ENCODE measurements at regions not wholly inside any gene's neighbourhood (a gene's known extent, or its start where the extent isn't known, plus 50 kb on each side); places are given as distances from the start of the nearest gene placed in this dataset.

- DNase-seq (ENCODE audit: low read depth), result no peak
Observed at GRCh38 chr16:51085271-51085670, 65.8 kb downstream of the SALL1 start.

GRCh38 chr16:51084074-51084928, 66.8 kb downstream of the SALL1 start:
- peak; percentile 53 for DNase-seq (ENCODE audit: low read depth)

DNA sequence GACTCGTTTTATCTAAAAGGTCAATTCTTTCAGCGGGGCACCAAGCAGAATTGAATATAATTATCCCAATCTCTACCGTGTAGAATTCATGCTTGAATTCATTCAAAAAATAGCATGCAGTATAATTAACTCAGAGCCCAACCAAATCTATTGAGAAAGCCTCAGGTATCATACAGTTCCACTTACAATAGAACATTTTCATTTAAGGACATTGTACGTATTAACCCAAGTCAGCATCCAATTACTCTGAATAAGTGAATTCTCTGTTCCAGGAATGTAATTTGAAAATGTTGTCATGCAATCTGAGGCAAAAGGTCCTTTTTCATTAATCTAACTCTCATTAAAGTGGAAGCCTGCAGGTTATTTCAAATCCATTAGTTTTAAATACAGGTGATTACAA, 78.5 kb downstream of the SALL1 start:
- DNase-seq (ENCODE audit: low read depth), result no peak

- DNase-seq (ENCODE audit: low read depth), result no peak
Observed at GRCh38 chr16:51071326-51071725, 79.7 kb downstream of the SALL1 start.

- no peak for DNase-seq (ENCODE audit: low read depth)
Observed at GRCh38 chr16:51067352-51067751, 83.7 kb downstream of the SALL1 start.

DNA sequence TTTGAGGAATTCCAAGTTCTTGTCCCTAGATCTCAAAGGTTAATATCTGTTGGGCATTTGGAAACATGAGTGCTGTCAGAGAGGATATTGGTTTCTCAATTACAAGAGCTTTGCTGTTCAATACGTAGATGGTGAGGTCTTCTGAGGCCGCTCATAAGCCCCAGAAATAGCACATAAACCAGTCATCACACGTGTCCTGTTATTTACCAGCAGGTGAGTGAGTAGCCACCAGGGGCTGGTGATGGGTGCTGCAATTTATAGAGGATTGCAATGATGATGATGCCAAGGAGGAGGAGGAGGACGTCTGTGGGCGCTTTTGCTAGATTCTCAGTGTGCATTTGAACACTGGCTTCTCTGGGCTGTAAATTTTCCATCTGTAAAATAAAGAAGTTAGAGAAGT, 89.0 kb downstream of the SALL1 start:
- no peak for DNase-seq (ENCODE audit: low read depth)

- no peak for DNase-seq (ENCODE audit: low read depth)
Observed at GRCh38 chr16:51061328-51061727, 89.7 kb downstream of the SALL1 start.

DNA sequence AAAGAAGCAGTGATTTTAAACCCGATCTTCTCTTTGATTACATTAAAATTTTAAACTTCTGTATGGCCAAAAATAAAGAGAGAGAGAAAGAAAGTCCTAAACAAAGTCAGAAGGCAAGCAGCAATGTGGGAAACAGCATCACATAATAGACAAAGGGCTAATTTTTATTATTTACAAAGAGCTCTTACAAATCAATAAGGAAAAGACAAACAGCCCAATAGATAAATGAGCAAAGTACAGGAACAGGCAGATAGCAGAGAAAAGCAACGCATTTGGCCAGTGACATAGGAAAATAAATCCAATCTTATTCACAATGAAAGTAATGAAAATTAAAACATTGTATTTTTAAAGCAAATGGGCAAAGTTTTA, 93.1 kb downstream of the SALL1 start:
- DNase-seq (ENCODE audit: low read depth), result no peak

DNA sequence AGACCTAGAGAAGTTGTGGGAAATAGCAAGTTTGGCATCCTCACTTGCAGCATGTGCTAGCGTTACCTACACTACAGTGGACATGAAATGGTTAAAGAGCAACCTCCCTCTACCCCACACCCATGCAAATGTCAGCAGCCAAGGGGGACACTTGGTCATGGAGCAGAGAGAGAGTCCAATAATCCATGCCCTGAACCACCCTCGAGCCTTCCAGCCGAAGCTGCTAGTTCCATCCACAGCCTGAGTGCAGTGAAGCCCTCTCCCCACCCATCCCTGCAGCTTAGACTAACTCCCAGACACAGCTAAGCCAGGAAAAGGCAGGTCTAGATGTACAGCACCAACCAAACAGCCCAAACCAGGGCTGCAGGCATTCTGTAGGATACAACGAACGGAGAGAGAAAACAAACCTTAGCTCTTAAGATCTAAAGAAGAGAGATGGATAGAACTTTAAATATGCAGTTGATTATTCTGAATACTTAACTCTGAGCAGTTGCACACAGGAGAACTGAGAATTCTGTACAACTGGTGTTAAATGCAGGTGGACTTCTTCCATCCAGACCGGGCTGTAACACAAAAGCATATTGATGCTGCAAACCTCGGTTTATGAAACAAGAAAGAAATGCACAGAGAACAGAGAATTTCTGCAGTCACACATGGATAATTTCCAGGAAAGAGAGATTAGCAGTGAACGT, 93.8 kb downstream of the SALL1 start:
- no peak for DNase-seq (ENCODE audit: low read depth)

DNA sequence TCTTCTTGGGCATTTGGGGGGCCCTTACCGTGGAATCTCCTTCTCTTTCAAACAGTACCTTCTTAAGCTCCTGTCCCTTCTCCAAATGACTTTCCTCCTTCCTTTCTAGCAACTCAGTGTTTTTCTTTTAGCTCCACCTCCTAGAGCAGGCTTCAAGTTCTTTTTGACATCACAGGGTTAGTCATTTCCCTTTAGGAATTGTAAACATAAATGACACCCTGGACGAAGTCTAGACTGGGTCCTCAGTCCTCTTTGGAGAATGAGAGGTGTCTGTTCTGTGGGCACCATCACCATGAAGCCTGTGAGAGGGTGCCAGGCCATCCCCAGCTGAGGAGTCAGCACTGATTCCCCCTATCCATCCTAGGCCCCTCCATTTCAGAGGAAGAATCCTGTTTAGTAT, 94.7 kb downstream of the SALL1 start:
- peak; percentile 2 for DNase-seq (ENCODE audit: low read depth)

DNA sequence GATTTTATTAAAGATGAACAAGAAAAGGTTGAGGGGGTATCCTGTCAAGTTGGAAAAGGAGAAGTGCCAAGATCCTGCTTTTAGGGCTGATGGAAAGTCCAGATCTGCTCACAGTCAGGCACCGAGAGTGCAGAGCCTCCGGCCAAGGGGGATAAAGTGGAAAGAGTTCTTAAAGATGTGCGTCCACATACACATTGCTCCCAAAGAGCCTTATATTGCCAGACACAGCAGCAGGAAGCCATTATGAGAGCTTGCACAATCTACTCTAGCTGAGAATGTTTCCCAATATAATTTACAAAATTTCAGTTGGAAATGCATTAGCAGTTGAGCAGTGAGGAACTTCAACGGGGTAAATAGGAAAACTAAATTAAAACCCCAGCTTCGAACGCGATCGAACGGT, 95.6 kb downstream of the SALL1 start:
- DNase-seq (ENCODE audit: low read depth), result no peak

DNA sequence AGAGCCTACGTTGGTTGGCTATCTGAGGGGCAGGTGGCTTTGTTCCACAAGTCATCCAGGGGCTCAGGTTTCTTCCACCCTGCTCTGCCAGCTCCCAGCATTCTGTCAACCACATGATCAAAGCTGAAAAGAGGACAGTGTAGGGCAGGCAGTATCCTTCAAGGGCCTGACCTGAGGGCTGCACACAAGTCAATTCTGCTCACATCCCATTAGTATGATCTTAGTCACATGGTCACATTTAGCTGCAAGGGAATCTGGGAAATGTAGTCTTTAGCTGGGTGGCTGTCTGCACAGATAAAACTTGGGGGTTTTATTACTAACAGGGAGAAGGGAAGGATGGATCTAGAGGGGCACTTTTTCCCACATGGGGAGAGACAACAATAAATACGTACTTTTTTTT, 97.3 kb downstream of the SALL1 start:
- no peak for DNase-seq (ENCODE audit: low read depth)

- DNase-seq (ENCODE audit: low read depth), result no peak
Observed at GRCh38 chr16:51051671-51052070, 99.4 kb downstream of the SALL1 start.

GRCh38 chr16:51050377-51050706, 100.7 kb downstream of the SALL1 start:
- DNase-seq (ENCODE audit: low read depth), result no peak

- DNase-seq (ENCODE audit: low read depth), result no peak
Observed at GRCh38 chr16:51049678-51050376, 101.2 kb downstream of the SALL1 start.

DNA sequence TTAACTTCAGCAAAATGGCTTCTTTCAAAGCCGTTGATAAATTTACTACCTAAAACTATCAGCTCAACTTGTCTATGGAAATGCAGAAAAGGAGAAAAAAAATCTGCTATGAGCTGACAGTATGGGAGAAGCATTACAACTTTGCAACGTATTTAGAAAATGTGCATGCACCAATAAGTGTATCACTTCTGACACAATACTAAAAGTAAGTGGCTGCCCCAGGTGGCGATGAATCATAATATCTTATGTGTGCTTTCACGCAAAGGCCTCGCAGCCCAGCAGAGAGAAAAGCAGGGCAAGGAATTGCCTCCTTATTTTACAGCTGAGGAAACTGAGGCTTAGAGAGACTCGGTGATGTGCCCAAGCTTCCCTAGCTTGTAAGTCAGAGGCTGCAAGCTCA, 101.8 kb downstream of the SALL1 start:
- DNase-seq (ENCODE audit: low read depth), result no peak

DNA sequence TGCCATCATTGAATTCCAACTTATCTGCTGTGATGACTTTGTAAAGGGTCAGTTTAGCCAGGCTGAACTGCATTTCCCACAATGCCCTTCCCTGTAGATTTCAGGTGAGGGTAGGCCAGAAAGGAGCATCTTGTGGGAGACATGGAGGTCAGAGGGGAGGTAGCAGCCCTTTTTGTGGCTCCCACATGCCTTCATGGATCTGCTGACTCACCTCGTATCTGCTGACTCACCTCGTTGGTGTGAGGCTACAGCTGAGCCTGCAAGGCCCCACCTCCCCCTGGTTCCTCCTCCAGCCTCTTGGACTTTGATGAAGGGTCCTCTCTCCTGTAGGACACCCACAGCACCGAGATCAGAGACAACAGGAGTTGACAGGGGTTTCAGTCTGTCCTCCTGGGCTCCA, 102.5 kb downstream of the SALL1 start:
- DNase-seq (ENCODE audit: low read depth), result peak; percentile 11

DNA sequence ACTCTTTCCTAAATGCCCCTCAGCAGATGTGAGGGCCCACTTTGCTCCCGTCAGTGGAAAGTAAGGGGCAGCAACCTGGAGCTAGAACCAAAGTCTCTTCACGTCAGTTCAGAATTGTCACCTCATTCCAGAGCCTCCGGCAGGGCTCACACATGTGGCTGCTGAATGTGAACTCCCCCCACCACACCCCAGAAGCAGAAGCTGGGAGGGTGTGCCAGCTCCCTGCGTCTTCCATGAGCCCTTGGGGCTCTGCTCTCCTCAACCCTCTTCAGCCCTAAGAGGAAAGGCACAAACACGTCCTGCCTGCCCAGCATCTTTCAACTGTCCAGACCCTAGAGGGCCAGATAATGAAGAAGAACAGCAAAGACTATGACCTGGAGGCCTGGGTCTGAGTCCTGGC, 105.3 kb downstream of the SALL1 start:
- DNase-seq (ENCODE audit: low read depth), result no peak

GRCh38 chr16:51045186-51045585, 105.9 kb downstream of the SALL1 start:
- DNase-seq (ENCODE audit: low read depth), result no peak

DNA sequence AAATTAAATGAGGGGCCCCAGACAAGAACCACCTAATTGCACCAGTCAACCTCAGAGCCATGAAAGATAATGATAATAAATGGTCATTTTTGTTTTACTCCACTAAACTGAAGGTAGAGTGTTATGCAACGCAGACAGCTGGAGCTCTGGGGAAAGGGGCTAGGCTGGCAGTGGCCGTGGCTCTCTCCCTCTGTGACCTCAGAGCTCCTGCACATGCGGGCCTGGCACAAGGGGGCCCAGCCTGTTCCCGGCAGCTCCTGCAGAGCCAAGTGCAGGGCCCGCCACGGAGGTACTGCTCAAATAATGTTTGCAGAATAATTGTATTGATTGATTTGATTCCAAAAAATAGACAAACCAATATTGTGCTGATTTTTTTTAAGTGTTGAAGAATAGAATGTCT, 109.5 kb downstream of the SALL1 start:
- DNase-seq (ENCODE audit: low read depth), result no peak

DNA sequence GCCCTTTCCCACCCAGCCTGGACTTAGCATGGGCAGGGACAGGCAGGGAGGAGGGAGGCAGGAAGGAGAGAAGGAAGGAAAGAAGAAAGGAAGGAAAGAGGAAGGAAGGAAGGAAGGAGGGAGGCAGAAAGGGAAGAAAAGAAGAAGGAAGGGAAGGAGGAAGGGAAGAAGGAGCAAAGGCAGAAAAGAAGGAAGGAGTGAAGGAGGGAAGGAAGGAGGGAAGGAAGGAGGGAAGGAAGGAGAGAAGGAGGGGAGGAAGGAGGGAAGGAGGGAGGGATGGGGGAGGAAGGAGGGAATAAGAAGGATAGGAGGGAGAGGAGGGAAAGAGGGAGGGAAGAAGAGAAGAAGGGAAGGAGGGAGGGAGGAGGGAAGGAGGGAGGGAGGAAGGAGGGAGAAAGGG, 110.4 kb downstream of the SALL1 start:
- DNase-seq (ENCODE audit: low read depth), result no peak

DNA sequence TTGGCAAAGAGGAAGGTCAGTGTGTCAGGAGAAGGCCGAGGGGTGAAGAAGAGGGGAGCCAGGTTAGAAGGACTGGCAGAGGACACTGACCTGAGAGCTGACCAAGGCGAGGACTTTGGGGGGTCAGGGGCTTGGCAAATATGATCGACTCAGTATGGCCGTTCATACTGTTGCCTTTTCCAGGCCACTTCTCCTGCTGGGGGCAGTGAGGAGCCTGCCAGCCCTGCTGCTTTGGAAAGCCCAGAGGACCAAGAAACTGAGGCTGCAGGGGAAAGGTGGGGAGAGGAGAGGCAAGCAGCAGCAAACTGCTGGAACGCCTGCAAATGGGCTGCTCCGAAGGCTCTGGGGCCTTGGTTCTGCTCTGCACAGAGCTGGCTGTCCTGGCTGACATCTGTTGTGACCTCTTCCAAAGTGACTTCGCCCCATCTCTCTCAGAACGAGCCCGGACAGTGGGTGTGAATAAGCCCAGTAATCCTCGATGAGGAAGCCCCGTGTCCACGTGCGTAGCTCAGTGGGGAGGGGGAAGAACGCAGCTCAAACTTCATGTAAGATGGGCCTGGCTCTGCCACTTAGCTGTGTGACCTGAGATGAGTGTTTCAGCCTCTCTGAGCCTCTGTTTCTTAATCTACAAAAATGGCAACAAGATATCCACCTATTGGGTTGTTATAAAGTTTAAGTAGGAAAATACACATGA, 111.3 kb downstream of the SALL1 start:
- no peak for DNase-seq (ENCODE audit: low read depth)

DNA sequence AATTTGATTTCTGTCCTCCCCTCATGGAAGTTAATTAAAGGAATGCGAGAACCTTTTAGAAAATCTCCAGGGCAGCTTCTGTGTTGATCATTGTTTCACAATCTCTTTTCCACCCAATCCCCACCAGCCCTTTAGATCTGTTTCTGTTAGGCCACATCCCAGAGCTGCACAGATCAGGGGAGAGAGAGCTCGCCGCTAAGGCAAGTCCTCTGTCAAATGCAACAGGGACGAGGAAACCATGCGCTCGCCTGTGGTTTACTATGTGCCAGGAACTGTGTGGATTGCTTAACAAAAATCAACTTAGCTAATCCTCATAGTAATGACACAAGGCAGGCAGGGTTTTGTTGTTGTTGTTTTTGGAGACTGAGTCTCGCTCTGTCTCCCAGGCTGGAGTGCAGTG, 115.4 kb downstream of the SALL1 start:
- DNase-seq (ENCODE audit: low read depth), result no peak
